ENCODE measurements at regions not wholly inside any gene's neighbourhood (a gene's known extent, or its start where the extent isn't known, plus 50 kb on each side); places are given as distances from the start of the nearest gene placed in this dataset.
"Not testable (repeated sequence)": the region's sequence is repeated elsewhere in the genome, so short reads cannot be mapped to it uniquely, and the experiment has no call there.

DNA sequence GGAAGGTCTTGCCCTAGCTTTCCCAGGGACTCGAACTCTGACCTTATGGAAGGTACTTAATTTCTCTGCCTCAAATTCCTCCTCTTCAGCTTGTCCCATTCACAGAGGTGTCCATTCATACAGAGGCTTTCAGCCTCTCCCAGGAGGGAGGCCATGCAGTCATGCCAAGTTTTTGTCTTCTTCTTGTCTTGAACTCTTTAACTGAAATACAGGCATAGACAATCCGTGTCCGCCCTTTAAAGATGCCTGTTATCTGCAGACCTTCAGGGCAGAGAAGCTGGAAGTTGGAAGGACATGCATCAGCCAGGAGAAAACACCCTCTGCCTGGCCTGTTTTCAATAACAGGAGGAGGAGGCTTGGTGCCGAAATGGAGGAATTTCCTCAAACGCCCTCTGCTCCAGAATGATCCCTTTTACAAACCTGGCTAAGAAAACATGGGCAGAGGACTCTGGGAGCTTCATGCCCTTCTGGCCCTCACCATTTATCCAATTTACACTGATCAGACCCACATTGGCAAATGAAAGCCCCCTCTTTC lies 308.3 kb downstream of the MYCN start:
- DNase-seq, result no peak

DNA sequence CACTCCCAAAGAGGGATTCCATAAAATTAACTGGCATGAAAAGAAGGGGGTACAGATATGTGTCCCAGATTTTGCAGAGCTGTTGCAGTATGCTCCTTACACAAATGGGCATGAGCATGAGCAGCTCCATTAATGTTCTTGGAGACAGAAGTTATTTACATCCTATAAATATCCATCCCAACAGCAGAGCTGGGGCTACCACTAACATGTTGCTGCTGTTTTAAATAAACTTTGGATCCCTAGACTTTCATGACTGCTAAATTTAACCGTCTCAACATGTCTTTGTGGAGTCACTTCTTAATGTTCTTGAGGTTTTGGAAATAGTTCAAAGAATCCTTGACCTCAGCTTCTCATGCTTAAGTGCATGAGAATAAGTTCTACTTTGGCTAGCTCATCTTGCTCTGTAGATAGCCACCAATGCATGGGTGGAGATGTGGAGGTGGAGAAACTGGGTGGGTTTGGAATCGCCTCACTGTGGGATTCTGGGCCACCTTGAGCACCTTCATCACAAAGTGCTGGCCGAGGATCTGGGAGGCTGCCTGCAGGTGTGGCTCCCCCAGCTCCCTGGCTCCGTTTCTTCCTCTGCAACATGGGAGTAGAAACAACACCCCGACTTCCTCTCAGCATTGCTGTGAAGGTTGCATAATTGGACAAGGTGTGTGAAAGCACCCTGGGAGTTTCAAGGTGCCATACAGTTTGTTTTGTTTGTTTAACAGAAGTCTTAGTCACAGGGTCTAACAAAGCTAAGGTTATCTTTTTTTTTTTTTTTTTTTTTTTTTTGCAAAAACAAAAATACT lies 307.2 kb downstream of the MYCN start:
- DNase-seq, result no peak

DNA sequence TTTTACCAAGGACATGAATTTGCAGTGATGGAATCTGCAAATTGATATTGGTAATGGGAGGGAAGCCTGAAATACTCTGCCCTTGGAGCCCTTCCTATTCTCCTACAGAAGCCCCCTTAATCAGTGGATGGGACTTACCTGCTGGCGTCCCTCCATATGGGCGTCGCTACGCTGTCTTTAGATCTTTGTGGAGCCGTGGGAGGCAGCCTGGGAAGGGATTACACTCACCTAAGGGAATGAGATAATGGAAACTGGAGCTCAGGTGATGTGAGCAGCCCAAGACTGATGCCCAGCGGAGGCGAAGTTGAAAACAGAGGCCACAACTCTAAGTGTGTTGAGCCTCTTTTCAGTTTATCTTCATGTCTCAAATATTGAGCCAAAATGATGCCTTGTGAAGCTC lies 306.6 kb downstream of the MYCN start:
- DNase-seq, result no peak

DNA sequence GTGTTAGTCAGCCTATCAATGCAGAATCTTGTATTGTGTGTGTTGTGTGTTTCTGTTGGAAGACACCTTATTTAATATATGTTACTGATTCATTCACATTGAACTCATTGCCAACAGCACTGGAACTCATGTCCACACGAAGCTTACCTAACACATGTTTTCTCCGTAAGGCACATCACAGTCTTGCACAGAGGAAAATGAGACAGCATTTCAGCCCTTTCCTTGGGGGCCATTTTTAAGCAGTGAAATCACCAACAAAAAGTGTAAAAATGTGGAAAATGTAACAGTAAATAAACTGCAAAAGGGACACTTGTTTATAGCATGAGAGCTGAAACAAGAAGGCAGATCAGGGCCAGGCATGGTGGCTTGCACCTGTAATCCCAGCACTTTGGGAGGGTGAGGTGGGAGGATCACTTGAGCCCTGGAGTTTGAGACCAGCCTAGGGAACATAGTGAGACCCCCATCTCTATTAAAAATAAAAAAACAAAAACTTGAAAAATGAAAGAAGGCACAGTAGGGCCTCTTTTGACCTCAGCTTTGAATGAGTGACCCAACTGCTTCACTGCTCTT lies 306.0 kb downstream of the MYCN start:
- no peak for DNase-seq

DNA sequence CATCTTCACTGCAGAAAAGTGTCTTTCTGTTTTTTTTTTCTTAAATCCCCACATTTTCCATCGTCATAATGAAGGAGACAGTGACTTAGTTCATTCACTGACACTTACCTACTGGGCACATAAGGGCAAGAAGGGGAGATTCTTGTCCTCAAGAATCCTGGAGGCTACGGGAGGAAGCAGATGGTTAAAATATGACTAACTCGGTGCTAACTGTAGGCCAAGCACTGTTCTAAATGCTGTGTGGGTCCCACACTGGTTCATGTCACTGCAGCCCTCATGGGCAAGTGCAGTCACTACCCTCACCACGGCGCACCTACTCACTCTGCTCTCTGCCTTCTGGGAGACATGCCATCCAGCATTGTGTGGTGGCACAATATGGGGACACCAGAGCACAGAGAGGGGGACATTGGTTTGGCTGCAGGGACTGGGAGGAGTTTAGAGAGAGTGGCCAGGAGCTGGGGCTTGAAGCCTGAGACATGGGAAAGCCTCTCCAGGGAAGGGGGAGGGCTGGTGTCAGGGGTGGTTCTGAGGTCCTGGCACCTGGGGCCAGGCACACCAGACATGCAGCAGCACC lies 305.2 kb downstream of the MYCN start:
- DNase-seq, result no peak

DNA sequence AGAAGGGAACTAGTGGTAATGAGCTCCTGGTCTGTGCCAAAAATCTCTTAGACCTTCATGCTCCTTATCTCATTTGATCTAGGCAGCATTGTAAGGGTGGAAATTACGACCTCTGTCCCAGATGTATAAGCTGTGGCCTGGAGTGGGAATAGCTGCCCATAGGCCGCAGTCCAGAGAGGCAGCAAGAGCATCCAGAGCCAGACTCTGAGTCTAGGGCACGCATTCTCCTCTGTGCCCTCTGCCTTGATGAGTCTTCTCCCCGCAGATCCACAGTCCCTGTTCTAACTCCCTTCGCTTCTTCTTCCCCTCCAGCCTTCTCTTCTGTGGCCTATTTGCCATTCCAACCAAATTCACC lies 304.6 kb downstream of the MYCN start:
- DNase-seq, result no peak

DNA sequence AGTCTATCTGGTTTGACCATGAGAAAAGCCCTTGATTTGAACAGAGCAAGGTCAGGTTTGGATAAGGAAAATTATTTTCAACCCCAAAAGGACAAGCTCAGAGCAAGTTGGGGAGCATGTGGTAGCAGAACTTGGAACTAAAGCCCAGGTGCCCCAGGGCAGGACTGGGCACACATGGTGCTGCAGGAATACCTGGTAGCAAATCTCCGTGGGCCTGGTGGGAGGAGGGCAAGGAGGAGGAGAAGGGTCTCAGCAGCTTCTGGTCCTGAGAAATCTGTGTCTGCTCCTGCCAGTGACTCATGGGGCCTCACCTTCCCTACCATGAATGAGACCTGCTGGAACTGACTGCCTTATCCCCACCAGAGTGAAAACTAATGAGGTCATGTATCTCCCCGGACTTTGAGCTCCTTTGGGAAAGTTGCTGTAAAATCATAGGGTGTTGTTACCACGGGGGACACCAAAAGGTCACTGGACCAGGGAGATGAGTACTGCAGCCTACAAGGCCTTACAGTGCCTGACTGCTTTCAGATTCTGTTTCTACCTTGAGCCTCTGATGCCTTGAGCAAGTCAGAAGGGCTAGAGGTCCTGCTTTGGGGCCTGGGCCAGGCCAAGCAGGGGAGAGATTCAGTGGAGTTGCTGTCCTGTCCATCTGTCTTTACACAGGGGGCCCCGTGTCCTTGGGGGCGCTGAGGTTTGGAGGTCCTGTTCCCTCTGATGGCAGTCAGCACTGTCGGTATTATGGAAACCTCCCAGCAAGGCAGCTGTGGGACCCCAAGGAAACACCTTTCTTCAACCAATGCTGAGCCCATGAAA lies 304.0 kb downstream of the MYCN start:
- DNase-seq, result no peak

DNA sequence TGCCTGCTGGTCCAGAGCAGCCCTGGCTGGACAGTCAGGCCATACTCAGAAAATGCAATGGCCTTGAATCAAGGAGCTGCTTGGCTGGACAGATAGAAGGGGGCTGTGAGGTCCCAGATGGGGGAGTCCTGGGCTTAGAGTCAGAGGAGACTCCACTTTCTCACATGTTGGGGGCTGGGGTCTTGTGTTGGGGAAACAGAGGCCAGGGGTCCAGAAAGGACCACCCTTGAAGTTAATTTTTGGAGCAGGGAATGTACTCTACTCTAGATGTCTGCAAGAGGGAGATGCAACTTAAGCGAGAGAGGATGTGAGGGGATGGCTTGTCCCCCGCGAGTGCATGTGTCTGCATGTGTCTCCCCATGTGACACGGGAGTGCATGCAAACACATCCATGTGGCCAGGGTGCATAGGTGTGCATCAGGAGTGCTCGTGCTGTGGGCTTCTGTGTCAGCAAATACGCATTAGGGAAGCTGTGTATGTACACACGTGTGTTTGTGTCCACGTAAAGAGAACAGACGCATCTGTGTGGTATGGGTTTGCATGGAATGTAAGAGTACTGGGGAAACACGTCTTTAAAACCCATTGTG lies 303.2 kb downstream of the MYCN start:
- DNase-seq, result no peak

DNA sequence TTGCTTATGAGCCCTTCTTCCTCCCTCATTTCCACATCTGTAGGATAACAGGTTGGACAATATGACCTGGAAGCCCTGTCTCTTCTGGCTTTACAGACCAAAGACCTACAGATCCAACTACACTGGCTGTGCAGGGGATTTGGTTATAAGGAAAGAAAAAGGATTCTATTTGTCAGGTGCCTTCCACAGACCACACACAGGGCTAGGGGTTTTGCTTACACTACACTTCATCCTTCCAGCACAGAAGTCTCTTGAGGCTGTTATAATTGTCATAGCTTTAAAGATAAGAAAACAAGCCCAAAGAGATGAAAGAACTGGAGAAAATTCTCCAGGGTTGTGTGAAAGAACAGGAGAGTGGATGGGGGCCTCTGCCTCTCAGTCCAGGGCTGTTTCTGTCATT lies 302.6 kb downstream of the MYCN start:
- DNase-seq, result no peak

DNA sequence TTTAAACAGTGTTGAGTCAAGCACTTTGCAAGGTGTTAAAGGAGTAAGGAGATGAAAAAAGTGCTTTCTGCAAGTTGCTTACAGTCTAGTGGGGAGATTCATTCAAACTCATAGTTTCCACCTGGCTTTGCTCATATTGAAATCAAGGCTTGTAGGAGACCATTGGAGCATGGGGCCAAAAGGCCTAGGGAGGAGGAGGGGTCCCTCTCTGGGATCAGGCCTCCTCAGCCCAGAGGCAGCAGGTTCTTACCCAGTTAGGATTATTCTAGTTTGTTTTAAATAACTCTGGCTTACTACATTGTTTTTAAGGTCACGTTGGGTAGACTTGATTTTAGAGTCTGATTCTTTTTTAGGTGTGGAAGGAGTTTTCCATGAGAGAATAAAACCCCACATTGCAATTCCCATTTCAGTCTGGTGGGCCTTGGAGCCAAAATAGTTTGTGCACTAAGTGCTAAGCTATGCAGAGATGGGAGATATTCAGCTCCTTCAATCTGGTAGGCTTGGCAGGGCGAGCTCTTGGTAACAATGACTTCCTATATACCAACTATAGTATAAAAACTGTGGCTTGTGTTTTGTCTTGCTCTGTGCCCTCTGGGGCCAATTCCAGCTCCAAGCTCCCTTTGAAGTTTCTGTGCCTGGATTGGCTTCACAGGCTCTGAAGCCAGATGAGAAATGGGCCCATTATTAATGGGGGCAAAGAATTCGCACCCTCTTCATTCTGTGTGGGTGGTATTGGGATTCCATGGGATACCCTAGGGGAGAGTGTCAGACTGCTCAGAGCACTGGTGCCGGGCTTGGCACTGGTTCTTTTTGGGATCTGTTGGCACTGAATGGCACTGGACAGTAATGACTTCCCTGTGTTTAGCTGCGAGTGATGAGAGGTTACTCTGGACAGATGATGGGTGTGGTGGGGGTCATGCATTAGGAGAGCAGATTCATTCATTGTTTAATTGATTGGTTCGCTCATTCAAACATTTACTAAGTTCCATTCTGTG lies 301.1 kb downstream of the MYCN start:
- DNase-seq, result no peak

DNA sequence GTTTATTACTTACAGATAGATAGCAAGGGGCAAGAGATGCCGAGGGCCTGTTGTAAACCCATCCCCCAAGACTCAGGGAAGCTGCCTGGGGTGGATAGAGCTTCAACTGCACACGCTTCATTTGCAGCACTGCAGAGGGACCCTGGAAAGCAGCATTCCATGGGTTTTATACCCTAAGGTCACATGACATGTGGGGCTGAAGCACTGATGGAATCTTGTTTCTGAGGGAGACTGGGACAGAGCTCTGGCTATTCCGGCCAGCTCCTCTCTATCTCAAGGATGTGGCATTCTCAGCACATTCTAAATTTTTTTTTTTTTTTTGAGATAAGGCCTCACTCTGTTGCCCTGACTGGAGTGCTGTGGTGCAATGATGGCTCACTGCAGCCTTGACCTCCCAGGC lies 300.1 kb downstream of the MYCN start:
- DNase-seq, result no peak

DNA sequence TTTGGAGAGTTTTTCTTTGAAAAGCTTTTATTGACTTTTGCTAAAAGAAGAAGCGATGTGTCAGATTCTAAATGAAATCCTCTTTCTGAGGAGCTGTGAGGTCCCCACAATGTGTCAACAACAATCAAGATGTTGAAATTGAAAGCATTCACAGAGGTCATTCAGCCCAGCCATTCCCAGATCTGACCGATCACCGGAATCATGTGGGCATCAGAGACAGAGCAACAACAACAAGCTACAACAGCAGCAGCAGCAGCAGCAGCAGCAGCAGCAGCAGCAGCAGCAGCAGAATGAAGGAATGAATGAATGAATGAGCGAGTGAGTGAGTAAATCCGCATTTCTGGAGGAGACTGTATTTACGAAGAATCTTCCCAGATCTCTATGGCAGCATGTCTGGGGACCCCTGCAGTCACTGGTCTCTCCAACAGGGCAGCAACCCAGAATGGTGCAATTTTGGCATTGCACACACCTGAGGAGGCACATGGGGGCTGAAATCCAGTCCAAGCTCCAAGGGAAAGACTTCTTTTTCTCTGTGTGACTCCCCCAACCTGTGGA lies 299.0 kb downstream of the MYCN start:
- no peak for DNase-seq

DNA sequence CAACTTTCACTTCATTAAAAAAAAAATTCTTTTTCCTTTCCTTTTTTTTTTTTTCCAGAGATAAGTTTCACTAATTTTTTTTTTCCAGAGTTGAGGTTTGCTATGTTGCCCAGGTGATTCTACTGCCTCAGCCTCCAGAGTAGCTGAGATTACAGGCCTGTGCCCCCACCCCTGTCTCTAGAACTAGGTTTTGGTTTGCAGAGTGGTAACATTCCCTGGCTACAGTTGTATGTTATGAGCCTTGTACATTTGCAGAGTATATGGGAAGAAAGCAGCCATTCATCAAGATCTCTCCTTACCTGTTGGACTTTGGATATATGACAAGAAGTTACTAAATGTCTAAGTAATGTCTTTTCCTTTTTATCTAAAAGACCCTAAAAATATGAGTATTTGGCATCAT lies 298.4 kb downstream of the MYCN start:
- no peak for DNase-seq

DNA sequence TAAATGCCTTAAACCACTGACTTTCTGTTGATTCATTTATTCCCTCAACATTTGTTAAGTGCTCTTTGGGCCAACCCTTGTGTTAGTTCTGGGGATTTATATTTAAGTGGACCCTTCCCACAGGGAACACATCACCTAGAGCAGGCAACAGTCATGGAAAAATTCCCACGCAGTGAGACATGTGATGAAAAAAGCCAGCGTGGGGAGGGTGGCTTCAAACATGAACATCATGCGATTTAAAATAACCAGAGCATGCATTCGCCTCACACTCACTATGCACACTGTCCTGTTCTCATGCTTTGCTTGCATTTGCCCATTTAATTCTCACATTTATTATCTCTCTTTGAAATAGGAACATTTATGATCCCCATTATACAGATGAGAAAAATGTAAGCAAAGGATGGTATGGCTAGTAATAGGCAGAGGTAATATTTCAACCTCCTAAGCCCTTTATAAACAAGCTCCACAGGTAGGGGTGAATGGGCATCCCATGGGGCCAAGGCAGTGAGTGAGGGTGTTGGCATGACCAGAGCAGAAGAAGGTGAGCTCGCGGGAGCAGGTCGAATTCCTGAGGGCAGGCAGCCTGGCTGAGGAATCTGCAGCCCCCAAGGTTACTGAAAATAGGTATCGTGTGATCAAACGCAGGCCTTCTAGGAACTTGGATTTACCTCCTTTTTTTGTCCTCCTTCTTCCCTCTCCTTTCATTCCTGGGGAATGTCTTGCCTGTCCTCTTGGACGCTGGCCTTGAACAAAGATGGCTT lies 297.8 kb downstream of the MYCN start:
- no peak for DNase-seq

DNA sequence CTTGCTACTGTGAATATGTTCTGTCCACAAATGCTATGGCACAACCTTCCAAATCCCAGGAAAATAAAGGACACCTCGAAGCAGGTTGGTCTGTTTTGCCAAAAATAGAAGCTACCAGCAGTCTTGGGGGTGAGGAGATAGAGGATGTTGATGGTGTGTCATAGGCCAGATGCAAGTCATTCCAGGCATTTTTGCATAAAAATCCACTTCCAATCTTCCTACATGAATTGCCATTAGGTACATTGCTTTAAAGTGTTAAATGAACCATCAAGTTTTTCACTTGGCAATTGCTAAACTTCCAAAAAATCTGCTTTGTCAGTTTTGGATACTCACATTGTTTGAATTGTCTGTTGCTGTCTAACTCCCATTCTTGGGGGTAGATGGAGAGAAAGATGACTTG lies 295.4 kb downstream of the MYCN start:
- no peak for DNase-seq

DNA sequence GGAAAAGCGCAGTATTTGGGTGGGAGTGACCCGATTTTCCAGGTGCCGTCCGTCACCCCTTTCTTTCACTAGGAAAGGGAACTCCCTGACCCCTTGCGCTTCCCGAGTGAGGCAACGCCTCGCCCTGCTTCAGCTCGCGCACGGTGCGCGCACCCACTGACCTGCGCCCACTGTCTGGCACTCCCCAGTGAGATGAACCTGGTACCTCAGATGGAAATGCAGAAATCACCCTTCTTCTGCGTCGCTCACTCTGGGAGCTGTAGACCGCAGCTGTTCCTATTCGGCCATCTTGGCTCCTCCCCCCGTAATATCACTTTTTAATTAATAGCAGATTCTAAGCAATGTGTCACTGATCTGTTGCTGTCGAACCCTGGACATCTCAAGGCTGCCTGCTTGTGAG lies 294.9 kb downstream of the MYCN start:
- not testable (repeated sequence) for DNase-seq

DNA sequence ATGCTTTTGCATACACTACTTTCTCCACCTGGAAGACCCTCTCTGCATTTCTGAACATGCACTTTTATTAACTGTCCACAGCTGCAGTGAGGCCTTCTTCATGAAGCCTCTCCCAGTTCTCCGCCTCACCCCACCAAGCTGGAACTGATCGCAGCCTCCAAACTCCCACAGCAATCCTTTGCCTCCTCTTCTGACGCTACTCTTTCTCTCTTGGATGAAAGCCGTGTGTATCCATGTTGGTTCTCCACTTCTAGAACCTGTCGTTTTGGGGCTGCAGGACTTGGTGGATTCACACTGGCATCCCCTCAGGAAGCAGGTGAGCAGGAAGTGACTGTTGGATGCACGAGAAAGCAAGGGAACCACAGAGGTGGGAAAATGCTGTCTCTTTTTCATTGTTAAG lies 288.6 kb downstream of the MYCN start:
- DNase-seq, result no peak

DNA sequence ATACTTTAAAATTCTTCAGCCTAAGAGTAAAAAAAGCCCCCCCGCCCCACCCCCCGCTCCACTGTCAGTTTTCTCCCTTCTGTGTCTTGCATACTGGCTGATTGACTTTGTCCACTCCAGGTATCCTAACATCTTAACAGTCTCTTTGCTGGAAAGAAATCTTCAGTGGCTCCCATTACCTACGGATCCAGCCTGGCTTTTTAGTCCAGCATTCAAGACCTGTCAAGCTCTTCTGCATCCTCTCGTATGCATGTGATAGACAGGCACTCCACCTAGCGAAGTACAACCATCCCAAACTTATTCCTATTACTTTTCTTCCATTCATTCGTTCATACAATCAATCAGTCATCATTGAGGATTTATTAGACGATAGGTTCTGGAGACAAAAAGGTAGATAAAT lies 288.1 kb downstream of the MYCN start:
- no peak for DNase-seq

DNA sequence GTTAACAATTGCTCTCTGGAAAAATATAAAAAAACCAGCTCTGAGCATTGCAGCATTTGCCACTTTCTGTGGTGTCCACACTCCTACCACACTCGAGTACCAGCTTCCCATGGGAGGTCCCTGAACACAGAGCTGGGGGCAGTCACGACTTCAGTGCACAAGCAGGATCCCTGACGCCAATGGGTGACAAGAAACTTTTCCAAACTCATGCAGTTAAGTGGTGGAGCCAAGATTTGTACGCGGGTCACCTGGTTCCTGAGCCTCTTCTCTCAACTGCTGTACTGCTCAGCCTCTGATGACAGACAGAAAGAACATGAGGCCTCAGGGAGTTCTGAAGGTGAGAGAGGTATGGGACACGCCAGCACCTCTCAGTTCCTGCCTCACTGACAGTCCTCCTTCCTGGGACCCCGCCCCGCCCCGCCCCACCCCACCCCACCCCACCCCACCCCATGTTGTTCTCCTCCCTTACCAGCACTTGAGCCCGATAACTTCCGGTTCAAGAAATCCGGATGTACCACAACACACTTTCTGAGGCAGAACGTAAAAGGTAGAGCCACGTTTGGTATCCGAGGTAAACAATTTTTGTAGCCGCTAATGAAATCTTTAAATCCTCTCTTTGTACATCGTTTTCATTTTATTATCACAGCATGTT lies 287.6 kb downstream of the MYCN start:
- no peak for DNase-seq
